ENCODE measurements at regions not wholly inside any gene's neighbourhood (a gene's known extent, or its start where the extent isn't known, plus 50 kb on each side); places are given as distances from the start of the nearest gene placed in this dataset.

- Histone ChIP-seq H3K56ac (ENCODE audit: insufficient read length, low read depth, low read length) (no peak overlapping the region), H3K79me2 (ENCODE audit: insufficient read depth, low read length) (no peaks in the 10 kb centered on the region), H4K5ac (ENCODE audit: insufficient read length, low read depth, low read length) (no peak overlapping the region), H3K4me1 (ENCODE audit: insufficient read depth, low read length) (no peaks in the 10 kb centered on the region), H3K23me2 (ENCODE audit: insufficient read length, low read depth, low read length, poor library complexity, severe bottlenecking) (no peaks in the 10 kb centered on the region), H2BK15ac (ENCODE audit: low read depth, low read length) (no peak overlapping the region), H3K4ac (ENCODE audit: low read depth, low read length) (no peak overlapping the region), H2BK120ac (ENCODE audit: low read depth, low read length, poor library complexity, severe bottlenecking) (no peak overlapping the region), H3K27me3 (ENCODE audit: insufficient read depth, low read length) (no peaks in the 10 kb centered on the region), H3T11ph (ENCODE audit: low read length) (no peak overlapping the region), H3K27ac (ENCODE audit: insufficient read length, low read depth, low read length) (no peak overlapping the region), H4K91ac (ENCODE audit: insufficient read length, low read depth, low read length) (no peak overlapping the region), H2BK20ac (ENCODE audit: low read depth, low read length, poor library complexity, severe bottlenecking) (no peak overlapping the region), H3K9me3 (ENCODE audit: control insufficient read depth, low read depth, low read length) (no peaks in the 10 kb centered on the region), H3K9ac (ENCODE audit: extremely low read depth, insufficient read length, low read length) (no peak overlapping the region), H2BK12ac (ENCODE audit: insufficient read length, low read depth, low read length) (no peak overlapping the region), H2BK5ac (ENCODE audit: insufficient read length, low read length) (no peak overlapping the region), H3K79me1 (ENCODE audit: insufficient read depth, low read depth, low read length, poor library complexity, severe bottlenecking) (no peaks in the 10 kb centered on the region), H3K14ac (ENCODE audit: insufficient read depth, low read length) (no peak overlapping the region), H3K18ac (ENCODE audit: insufficient read length, low read depth, low read length) (no peak overlapping the region), H2AFZ (ENCODE audit: low read length) (no peak overlapping the region), H3K23ac (ENCODE audit: insufficient read length, low read depth, low read length) (no peak overlapping the region), H3K4me2 (ENCODE audit: insufficient read depth, insufficient read length, low read length) (no peak overlapping the region), H4K8ac (replicated peaks; ENCODE audit: insufficient read length, low read depth, low read length) (no peak overlapping the region), H4K20me1 (ENCODE audit: control insufficient read depth, insufficient read depth, insufficient read length) (no peaks in the 10 kb centered on the region), H2AK5ac (ENCODE audit: insufficient read length, low read length) (no peak overlapping the region)
- no peak for DNase-seq
- Mint-ChIP-seq H3K36me3 (ENCODE audit: insufficient read depth in 1 of 3, low read depth in 3 of 3) (peaks cover 0 to 6% (median 0%) of the 10 kb centered on the region in 3 experiments; a peak in 2 of 7 replicates), H3K27me3 (ENCODE audit: low read depth) (peaks cover 28% of the 10 kb centered on the region), H3K4me1 (peaks cover 0 to under 1% of the 10 kb centered on the region in 2 experiments; a peak in 1 of 4 replicates), H3K4me3 (no peak overlapping the region), H3K9me3 (peaks cover 0 to 9% of the 10 kb centered on the region in 2 experiments; a peak in 3 of 5 replicates), H3K27ac (no peak overlapping the region)
- TF ChIP-seq CTCF (conservative IDR thresholded peaks at IDR 0.05) = no peak
- no CpG with 5 or more reads among the region's 2 CpGs for WGBS (ENCODE audit: extremely low coverage, insufficient read length, low lambda C conversion rate)
Measured at GRCh38 chr4:14772388-14772787, 229.9 kb upstream of the CPEB2 start.

Measured in H9 (cell line).